HepG2 (cell line): ENCODE measurements at regions not wholly inside any gene's neighbourhood (a gene's known extent, or its start where the extent isn't known, plus 50 kb on each side); places are given as distances from the start of the nearest gene placed in this dataset.

Source experiments
- ATAC-seq: fragments of 200-7000 bp; cut with Tn5 transposase; 3 replicates; pipeline ENCODE4 v1.9.1; 2020; ENCODE audit warnings: mild to moderate bottlenecking, moderate library complexity
- BruUV-seq: library from RNA; stranded (reverse); fragments of 400-500 nt; replicated peaks from 2 replicates; lab custom pipeline; 2021; lab: Mats Ljungman, UMichigan
- CTCF ChIA-PET: fragments of 300-600 bp; formaldehyde crosslinking; extraction: SDS; loops from one replicate; lab custom pipeline; 2021; ENCODE audit warnings: low total read pairs, inconsistent platforms, low intra/inter-chr PET ratio; lab: Yijun Ruan, JAX
- POLR2A ChIA-PET: fragments of 350-600 bp; sonication (Branson Sonifier 250); formaldehyde crosslinking; loops from one replicate; lab custom pipeline; 2020; ENCODE audit warnings: antibody characterized with exemption, inconsistent platforms; lab: Yijun Ruan, JAX
- DNase-seq: peaks from one replicate; pipeline ENCODE4 v3.0.0-alpha.2; 2015; ENCODE audit warnings: low spot score
- FAIRE-seq: peaks from 3 replicates; lab custom pipeline; 2011; peaks lifted over from hg19 to GRCh38; lab: Jason Lieb, UNC
- H2AFZ ChIP-seq: one replicate; pipeline ENCODE4 v1.6.1; 2011; ENCODE audit warnings: low read length, inconsistent platforms
- H3K27ac ChIP-seq: fragments of 300-600 bp; 3 replicates; pipeline ENCODE4 v1.8.0; 2011; ENCODE audit warnings: mixed run types, mild to moderate bottlenecking, mixed read lengths, low read length, inconsistent platforms; ENCODE audit not compliant: insufficient read depth; ENCODE audit errors: extremely low read length
- H3K27me3 ChIP-seq, 2 experiments: fragments of 200-600 bp in 1 of 2; 2 replicates in 1 of 2; 3 replicates in 1 of 2; pipeline versions ENCODE4 v1.6.0 to v1.8.0; 2011; ENCODE audit warnings: low read length in 2 of 2, mild to moderate bottlenecking in 2 of 2, moderate library complexity in 2 of 2, inconsistent platforms in 1 of 2; ENCODE audit not compliant: insufficient read depth in 2 of 2, control insufficient read depth in 1 of 2
- H3K36me3 ChIP-seq, 2 experiments: fragments of 200-600 bp in 1 of 2; replicated peaks in 1 of 2; 2 replicates in 1 of 2; 3 replicates in 1 of 2; pipeline versions ENCODE4 v1.5.1 to v1.8.0; 2011; ENCODE audit warnings: low read length in 2 of 2, inconsistent platforms in 1 of 2; ENCODE audit not compliant: insufficient read depth in 2 of 2, control insufficient read depth in 1 of 2
- H3K4me1 ChIP-seq: 2 replicates; pipeline ENCODE4 v1.5.1; 2012; ENCODE audit warnings: low read length, inconsistent platforms; ENCODE audit not compliant: insufficient read depth
- H3K4me2 ChIP-seq: 2 replicates; pipeline ENCODE4 v1.6.0; 2011; ENCODE audit warnings: low read depth, low read length, inconsistent platforms
- H3K4me3 ChIP-seq, 3 experiments: fragments of 200-600 bp in 1 of 3; sonication (generic), shearing (Covaris generic) in 1 of 3; replicated peaks in 1 of 3; 2 replicates each; pipeline ENCODE4 v1.5.1; 2011 to 2016; ENCODE audit warnings: low read length in 3 of 3, inconsistent platforms in 2 of 3, low read depth in 2 of 3, mild to moderate bottlenecking in 2 of 3, control low read depth in 1 of 3, mixed read lengths in 1 of 3; ENCODE audit not compliant: insufficient read depth in 1 of 3
- H3K79me2 ChIP-seq: one replicate; pipeline ENCODE4 v1.6.1; 2011; ENCODE audit warnings: low read length, inconsistent platforms; ENCODE audit not compliant: insufficient read depth
- H3K9ac ChIP-seq: 2 replicates; pipeline ENCODE4 v1.6.0; 2011; ENCODE audit warnings: mild to moderate bottlenecking, low read depth, low read length, inconsistent platforms; ENCODE audit not compliant: insufficient read depth
- H3K9me3 ChIP-seq: 2 replicates; pipeline ENCODE4 v1.5.1; 2012; ENCODE audit warnings: mild to moderate bottlenecking, low read length
- H4K20me1 ChIP-seq: 2 replicates; pipeline ENCODE4 v1.6.0; 2011; ENCODE audit warnings: inconsistent platforms, mild to moderate bottlenecking, low read length, moderate library complexity; ENCODE audit not compliant: insufficient read depth
- CENPT ChIP-seq: sonication (generic); formaldehyde crosslinking; IDR thresholded peaks from 2 replicates; pipeline ENCODE4 v1.8.0; 2022; ENCODE audit warnings: low read depth, mild to moderate bottlenecking, moderate library complexity, missing genetic modification reagents
- IRF9 ChIP-seq: sonication (generic); formaldehyde crosslinking; IDR thresholded peaks from 2 replicates; pipeline ENCODE4 v1.8.0; 2022; ENCODE audit warnings: missing genetic modification reagents, mild to moderate bottlenecking, borderline replicate concordance
- MAF1 ChIP-seq: sonication (generic); formaldehyde crosslinking; IDR thresholded peaks from 2 replicates; pipeline ENCODE4 v1.5.0; 2020; ENCODE audit warnings: missing genetic modification reagents, borderline replicate concordance
- NFIB ChIP-seq: sonication (generic); formaldehyde crosslinking; IDR thresholded peaks from 2 replicates; pipeline ENCODE4 v1.9.0; 2021; ENCODE audit warnings: missing genetic modification reagents, mild to moderate bottlenecking, borderline replicate concordance
- RXRB ChIP-seq: IDR thresholded peaks from 2 replicates; pipeline ENCODE4 v1.6.1; 2016; ENCODE audit warnings: borderline replicate concordance, missing genetic modification reagents, missing compliant biosample characterization
- SKIL ChIP-seq: sonication (generic); formaldehyde crosslinking; IDR thresholded peaks from 2 replicates; pipeline ENCODE4 v1.8.0; 2022; ENCODE audit warnings: missing genetic modification reagents, mild to moderate bottlenecking, moderate library complexity, borderline replicate concordance
- ZBTB25 ChIP-seq: IDR thresholded peaks from 2 replicates; pipeline ENCODE4 v1.6.1; 2018; ENCODE audit warnings: missing genetic modification reagents
- ZNF224 ChIP-seq: sonication (generic); formaldehyde crosslinking; IDR thresholded peaks from 2 replicates; pipeline ENCODE4 v1.5.0; 2020; ENCODE audit warnings: mild to moderate bottlenecking, missing genetic modification reagents
- ZNF326 ChIP-seq: sonication (generic); formaldehyde crosslinking; IDR thresholded peaks from 2 replicates; pipeline ENCODE4 v1.4.0; 2020; ENCODE audit warnings: missing genetic modification reagents, borderline replicate concordance
- ZNF570 ChIP-seq: sonication (generic); formaldehyde crosslinking; IDR thresholded peaks from 2 replicates; pipeline ENCODE4 v1.4.0; 2020; ENCODE audit warnings: mild to moderate bottlenecking, missing genetic modification reagents, borderline replicate concordance
- ZNF883 ChIP-seq: sonication (generic); formaldehyde crosslinking; IDR thresholded peaks from 2 replicates; pipeline ENCODE4 v1.5.1; 2020; ENCODE audit warnings: mild to moderate bottlenecking, missing genetic modification reagents; ENCODE audit errors: not compliant biosample characterization
- WGBS: methylation state at CpG from one replicate; pipeline ENCODE4 v1.1.6; 2017; ENCODE audit warnings: low lambda C conversion rate; 5-methylcytosine and 5-hydroxymethylcytosine counted together
- in situ Hi-C: cut with HindIII; loops from 2 replicates; pipeline ENCODE4 v1.10.0; 2017; ENCODE audit warnings: low pct_unique_long_range_greater_than_20kb; ENCODE audit not compliant: extremely low pct_ligation_motif_present
- intact Hi-C: fragments of 100-400 bp; cut with micrococcal nuclease; formaldehyde crosslinking; loops from one replicate; pipeline ENCODE4 v1.10.0; 2022; ENCODE audit not compliant: unreplicated experiment
- TF ChIP-seq, protein P1 (sequence below): sonication (generic); formaldehyde crosslinking; IDR thresholded peaks from 2 replicates; pipeline ENCODE4 v1.8.1; 2023; ENCODE audit warnings: mild to moderate bottlenecking, missing genetic modification reagents

DNA sequence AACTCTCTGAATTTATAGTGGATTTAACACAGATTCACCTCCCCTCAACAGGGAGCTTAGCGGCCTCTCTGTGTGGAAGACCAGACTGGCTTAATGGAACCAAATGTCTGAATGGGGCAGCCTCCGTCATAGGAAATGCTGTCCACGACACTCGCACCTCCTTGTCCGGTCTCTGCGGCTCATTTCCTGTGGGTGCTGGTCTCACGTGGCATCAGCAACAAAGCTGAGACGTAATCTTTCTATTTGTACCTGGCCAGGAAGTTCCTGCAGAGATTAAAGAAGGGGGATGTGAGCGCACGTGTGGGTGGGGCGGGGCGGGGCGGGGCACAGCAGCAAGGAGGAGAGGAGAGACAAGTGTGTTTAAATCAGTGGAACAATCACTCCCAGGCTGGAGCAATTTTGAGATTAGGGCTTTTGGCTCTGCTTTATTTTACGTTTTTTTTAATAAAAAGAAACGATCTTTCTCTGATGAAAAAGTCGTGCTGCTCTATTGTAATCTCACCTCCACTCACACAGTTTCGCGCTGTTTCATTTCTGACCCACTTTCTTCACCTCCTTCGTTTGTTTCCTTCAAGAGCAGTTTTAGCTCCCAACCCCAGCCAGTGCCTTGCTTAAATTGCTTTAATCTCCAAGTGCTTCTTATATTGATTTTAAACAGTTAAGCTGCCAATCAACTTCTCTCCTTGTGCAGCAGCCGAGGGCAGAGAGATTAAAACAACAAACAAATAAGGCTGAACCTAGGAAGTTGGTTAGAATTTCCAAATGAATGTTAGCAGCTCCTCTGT, 132.2 kb upstream of the ASTN2 start:
- Histone ChIP-seq H2AFZ (no peak overlapping the region), H3K4me3 (no peak overlapping the region)
- in situ Hi-C loops = no loop called here

GRCh38 chr9:117545846-117546245, 131.0 kb upstream of the ASTN2 start:
- no peaks in the 10 kb centered on the region for H3K4me1 ChIP-seq
- no peak for ATAC-seq
- WGBS = 0% methylated on average over 1 of the region's 1 CpG
- intact Hi-C loops (no loop called here), in situ Hi-C loops (no loop called here)
- BruUV-seq = no TSS peak
- no peaks in the 10 kb centered on the region for H3K79me2 ChIP-seq
- ChIA-PET CTCF (no interaction called here), POLR2A (no interaction called here)
- H3K27me3 ChIP-seq = peaks cover 0 to 1% of the 10 kb centered on the region in 2 experiments; a peak in 2 of 5 replicates
- no peak overlapping the region for H3K27ac ChIP-seq
- no peak for FAIRE-seq
- no peak overlapping the region for H3K4me2 ChIP-seq
- H3K4me3 ChIP-seq = no peak overlapping the region
- H2AFZ ChIP-seq = no peak overlapping the region
- DNase-seq = no peak
- H3K36me3 ChIP-seq = no peaks in the 10 kb centered on the region
- H3K9me3 ChIP-seq = no peaks in the 10 kb centered on the region
- H3K9ac ChIP-seq = no peak overlapping the region
- H4K20me1 ChIP-seq = no peaks in the 10 kb centered on the region
- no peak for TF ChIP-seq ZNF570 (CRISPR knock-in tag)
- no peak for TF ChIP-seq ZBTB25 (CRISPR knock-in tag)
- TF ChIP-seq ZNF883 = no peak
- no peak for TF ChIP-seq CENPT (CRISPR knock-in tag)
- no peak for TF ChIP-seq NFIB (CRISPR knock-in tag)
- TF ChIP-seq ZNF224 (CRISPR knock-in tag) = no peak
- TF ChIP-seq RXRB (CRISPR knock-in tag) = no peak
- TF ChIP-seq, protein P1, sequence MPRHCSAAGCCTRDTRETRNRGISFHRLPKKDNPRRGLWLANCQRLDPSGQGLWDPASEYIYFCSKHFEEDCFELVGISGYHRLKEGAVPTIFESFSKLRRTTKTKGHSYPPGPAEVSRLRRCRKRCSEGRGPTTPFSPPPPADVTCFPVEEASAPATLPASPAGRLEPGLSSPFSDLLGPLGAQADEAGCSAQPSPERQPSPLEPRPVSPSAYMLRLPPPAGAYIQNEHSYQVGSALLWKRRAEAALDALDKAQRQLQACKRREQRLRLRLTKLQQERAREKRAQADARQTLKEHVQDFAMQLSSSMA (CRISPR knock-in tag) = no peak
- TF ChIP-seq SKIL (CRISPR knock-in tag) = no peak

More for the DNA sequence above, 132.2 kb upstream of the ASTN2 start:
- no peak overlapping the region for H3K4me2 ChIP-seq
- no peak for FAIRE-seq
- no TSS peak for BruUV-seq
- H4K20me1 ChIP-seq = no peaks in the 10 kb centered on the region
- H3K27ac ChIP-seq = no peak overlapping the region
- no peaks in the 10 kb centered on the region for H3K9me3 ChIP-seq
- no peak for ATAC-seq
- ChIA-PET POLR2A (no interaction called here), CTCF (no interaction called here)
- no peaks in the 10 kb centered on the region for H3K4me1 ChIP-seq
- H3K79me2 ChIP-seq = no peaks in the 10 kb centered on the region
- 56% methylated on average over 20 of the region's 20 CpGs for WGBS
- H3K9ac ChIP-seq = no peak overlapping the region
- TF ChIP-seq MAF1 (no peak), ZNF326 (CRISPR knock-in tag) (no peak), IRF9 (CRISPR knock-in tag) (no peak)
- intact Hi-C loops = no loop called here
- peaks cover 0 to 1% of the 10 kb centered on the region in 2 experiments; a peak in 2 of 5 replicates for H3K27me3 ChIP-seq
- H3K36me3 ChIP-seq = no peaks in the 10 kb centered on the region
- DNase-seq = no peak
